RWPE1 (cell line): ENCODE measurements at regions not wholly inside any gene's neighbourhood (a gene's known extent, or its start where the extent isn't known, plus 50 kb on each side); places are given as distances from the start of the nearest gene placed in this dataset.

ENCODE experiments used
- CTCF ChIA-PET: fragments of 350-600 bp; sonication (Branson Sonifier 250); formaldehyde crosslinking; extraction: SDS; loops from one replicate; lab custom pipeline; 2021; lab: Yijun Ruan, JAX
- POLR2A ChIA-PET: fragments of 400-600 bp; formaldehyde crosslinking; extraction: SDS; loops from one replicate; lab custom pipeline; 2020; ENCODE audit warnings: antibody characterized with exemption; ENCODE audit not compliant: low non-redundant PET; lab: Yijun Ruan, JAX
- DNase-seq: peaks from one replicate; pipeline ENCODE4 v3.0.0; 2012; ENCODE audit warnings: low spot score
- H3K27ac ChIP-seq: fragments of 450-650 bp; 2 replicates; pipeline ENCODE4 v1.5.1; 2017
- CTCF ChIP-seq: fragments of 450-650 bp; conservative IDR thresholded peaks from 2 replicates; pipeline ENCODE4 v1.5.1; 2017; ENCODE audit warnings: low read depth, mild to moderate bottlenecking

GRCh38 chr15:97009031-97009431, 678.5 kb downstream of the NR2F2 start:
- H3K27ac ChIP-seq: no peak overlapping the region
- POLR2A ChIA-PET: no interaction called here
- CTCF ChIA-PET: no interaction called here
- no peak for DNase-seq
- no peak for TF ChIP-seq CTCF

GRCh38 chr15:97012986-97013385, 682.5 kb downstream of the NR2F2 start:
- ChIA-PET CTCF (interaction anchor here (0.6 kb wide), 1 partner anchor 1347 kb away, joined by 4 read pairs; no protein-coding TSS in a partner anchor), POLR2A (no interaction called here)
- TF ChIP-seq CTCF: no peak

GRCh38 chr15:97013491-97013890, 683.0 kb downstream of the NR2F2 start:
- ChIA-PET POLR2A (no interaction called here), CTCF (no interaction called here)
- no peak for TF ChIP-seq CTCF
- H3K27ac ChIP-seq: no peak overlapping the region
- DNase-seq: no peak

More at GRCh38 chr15:97012986-97013385, 682.5 kb downstream of the NR2F2 start:
- no peak for DNase-seq
- no peak overlapping the region for H3K27ac ChIP-seq

GRCh38 chr15:97014001-97014400, 683.5 kb downstream of the NR2F2 start:
- no peak for TF ChIP-seq CTCF

GRCh38 chr15:97023488-97023844, 693.0 kb downstream of the NR2F2 start:
- no peak overlapping the region for H3K27ac ChIP-seq
- no peak for TF ChIP-seq CTCF
- CTCF ChIA-PET: no interaction called here
- POLR2A ChIA-PET: no interaction called here
- no peak for DNase-seq

More at GRCh38 chr15:97014001-97014400, 683.5 kb downstream of the NR2F2 start:
- H3K27ac ChIP-seq: no peak overlapping the region
- no peak for DNase-seq
- ChIA-PET POLR2A (no interaction called here), CTCF (no interaction called here)

- ChIA-PET POLR2A (no interaction called here), CTCF (no interaction called here)
- TF ChIP-seq CTCF: no peak
- DNase-seq: no peak
- no peak overlapping the region for H3K27ac ChIP-seq
Observed at GRCh38 chr15:97026781-97027180, 696.3 kb downstream of the NR2F2 start.

GRCh38 chr15:97027772-97028171, 697.3 kb downstream of the NR2F2 start:
- DNase-seq: no peak
- TF ChIP-seq CTCF: no peak
- no peak overlapping the region for H3K27ac ChIP-seq
- ChIA-PET POLR2A (no interaction called here), CTCF (no interaction called here)
